Endothelial cell of umbilical vein (primary cell): ENCODE measurements at regions not wholly inside any gene's neighbourhood (a gene's known extent, or its start where the extent isn't known, plus 50 kb on each side); places are given as distances from the start of the nearest gene placed in this dataset.

Experiments
- CTCF ChIP-seq, 2 donors: IDR thresholded peaks; 1 replicate in 1 of 2; 2 replicates in 1 of 2; pipeline ENCODE4 v1.5.1; 2011; ENCODE audit warnings: low read length in 2 of 2, mild to moderate bottlenecking in 2 of 2, moderate library complexity in 2 of 2, control low read depth in 1 of 2, inconsistent platforms in 1 of 2, low read depth in 1 of 2; ENCODE audit not compliant: insufficient read depth in 1 of 2; ENCODE audit errors: extremely low read depth in 1 of 2
- EZH2 ChIP-seq: IDR thresholded peaks from 2 replicates; pipeline ENCODE4 v1.6.1; 2012; ENCODE audit warnings: borderline replicate concordance, low read depth, mild to moderate bottlenecking, moderate library complexity, low read length, inconsistent platforms; ENCODE audit not compliant: severe bottlenecking
- FOS ChIP-seq: IDR thresholded peaks from 2 replicates; pipeline ENCODE4 v1.6.1; 2011; ENCODE audit warnings: mild to moderate bottlenecking, low read length, moderate library complexity, borderline replicate concordance; ENCODE audit not compliant: insufficient read depth

DNA sequence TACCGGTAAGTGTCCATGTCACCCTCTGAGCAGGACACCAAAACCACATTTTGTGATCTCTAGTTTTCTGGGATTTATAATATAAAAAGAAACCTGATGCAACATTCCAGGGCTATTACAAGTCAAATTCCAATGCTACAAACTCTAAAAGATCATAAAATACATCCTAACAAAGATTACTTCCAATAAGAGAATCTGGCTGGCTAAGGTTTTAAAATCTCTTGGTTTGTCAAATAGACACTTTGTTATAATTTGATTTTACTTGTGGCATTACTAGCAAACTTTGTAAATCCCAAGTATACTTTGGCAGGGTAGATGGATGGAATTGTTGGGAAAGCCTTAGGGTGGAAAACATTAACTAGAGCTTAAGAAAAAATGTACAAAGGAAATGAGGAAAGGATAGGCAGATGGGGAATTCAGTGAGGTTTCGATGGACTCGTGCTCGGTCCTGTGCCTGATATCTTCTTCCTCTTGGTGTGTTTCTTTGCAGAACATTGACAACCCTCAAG, 74.0 kb upstream of the POMP start:
- TF ChIP-seq EZH2 (no peak), CTCF (IDR thresholded peaks at IDR 0.05; ENCODE audit: extremely low read depth in 1 of 2, insufficient read depth in 1 of 2, low read depth in 1 of 2, low read length in 2 of 2) (no peak), FOS (no peak)
